ENCODE measurements at regions not wholly inside any gene's neighbourhood (a gene's known extent, or its start where the extent isn't known, plus 50 kb on each side); places are given as distances from the start of the nearest gene placed in this dataset.

- TF ChIP-seq CTCF (IDR thresholded peaks at IDR 0.05; ENCODE audit: low read depth, low read length, missing input control) (no peak), REST (IDR thresholded peaks at IDR 0.05) (no peak), SP1 (IDR thresholded peaks at IDR 0.05) (no peak), TAF1 (conservative IDR thresholded peaks at IDR 0.05) (no peak), FOXA1 (IDR thresholded peaks at IDR 0.05) (no peak), RXRA (IDR thresholded peaks at IDR 0.05) (no peak), ZBTB33 (IDR thresholded peaks at IDR 0.05) (no peak), EGR1 (IDR thresholded peaks at IDR 0.05; ENCODE audit: low read depth in 2 of 2) (no peak), RAD21 (IDR thresholded peaks at IDR 0.05) (no peak), GABPA (IDR thresholded peaks at IDR 0.05 in 1 of 2, conservative IDR thresholded peaks at IDR 0.05 in 1 of 2) (no peak)
- TF ChIP-seq, protein P1, sequence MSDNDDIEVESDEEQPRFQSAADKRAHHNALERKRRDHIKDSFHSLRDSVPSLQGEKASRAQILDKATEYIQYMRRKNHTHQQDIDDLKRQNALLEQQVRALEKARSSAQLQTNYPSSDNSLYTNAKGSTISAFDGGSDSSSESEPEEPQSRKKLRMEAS (IDR thresholded peaks at IDR 0.05): no peak
- TF ChIP-seq, protein P2, sequence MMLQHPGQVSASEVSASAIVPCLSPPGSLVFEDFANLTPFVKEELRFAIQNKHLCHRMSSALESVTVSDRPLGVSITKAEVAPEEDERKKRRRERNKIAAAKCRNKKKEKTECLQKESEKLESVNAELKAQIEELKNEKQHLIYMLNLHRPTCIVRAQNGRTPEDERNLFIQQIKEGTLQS (IDR thresholded peaks at IDR 0.05): no peak
Measured at GRCh38 chr12:3376779-3377455, 114.1 kb upstream of the PRMT8 start.
